Endothelial cell (in vitro differentiated cells): ENCODE measurements at regions not wholly inside any gene's neighbourhood (a gene's known extent, or its start where the extent isn't known, plus 50 kb on each side); places are given as distances from the start of the nearest gene placed in this dataset.

ENCODE experiments used
- DNase-seq: peaks from one replicate; pipeline ENCODE4 v3.0.0; 2021; ENCODE audit warnings: low spot score
- H3K27ac Mint-ChIP-seq: one replicate; pipeline ENCODE4 v1.8.0; 2021; ENCODE audit warnings: mixed read lengths, inconsistent platforms; ENCODE audit not compliant: unreplicated experiment
- H3K27me3 Mint-ChIP-seq: one replicate; pipeline ENCODE4 v1.8.0; 2021; ENCODE audit warnings: mild to moderate bottlenecking, moderate library complexity, mixed read lengths, inconsistent platforms; ENCODE audit not compliant: unreplicated experiment
- H3K36me3 Mint-ChIP-seq: one replicate; pipeline ENCODE4 v1.8.0; 2021; ENCODE audit warnings: mild to moderate bottlenecking, low read depth, mixed read lengths, inconsistent platforms; ENCODE audit not compliant: unreplicated experiment
- H3K4me1 Mint-ChIP-seq: one replicate; pipeline ENCODE4 v1.8.0; 2021; ENCODE audit warnings: mild to moderate bottlenecking, mixed read lengths, inconsistent platforms; ENCODE audit not compliant: unreplicated experiment
- H3K4me3 Mint-ChIP-seq: one replicate; pipeline ENCODE4 v1.8.0; 2021; ENCODE audit warnings: mild to moderate bottlenecking, mixed read lengths, inconsistent platforms; ENCODE audit not compliant: unreplicated experiment
- H3K9me3 Mint-ChIP-seq: one replicate; pipeline ENCODE4 v1.8.0; 2021; ENCODE audit warnings: mixed read lengths, inconsistent platforms; ENCODE audit not compliant: unreplicated experiment
- CTCF ChIP-seq: fragments of 200-600 bp; sonication (generic); IDR thresholded peaks from one replicate; pipeline ENCODE4 v1.5.0; 2021; ENCODE audit warnings: antibody characterized with exemption; ENCODE audit not compliant: unreplicated experiment

- H3K9me3 Mint-ChIP-seq, result no peaks in the 10 kb centered on the region
- H3K27me3 Mint-ChIP-seq, result peaks cover 1% of the 10 kb centered on the region
- H3K4me1 Mint-ChIP-seq, result no peaks in the 10 kb centered on the region
- H3K36me3 Mint-ChIP-seq, result no peaks in the 10 kb centered on the region
- H3K27ac Mint-ChIP-seq, result no peak overlapping the region
- TF ChIP-seq CTCF, result no peak
- no peak for DNase-seq
- H3K4me3 Mint-ChIP-seq, result no peak overlapping the region
Measured at GRCh38 chr5:162558120-162558519, 490.5 kb downstream of the GABRG2 start.

GRCh38 chr5:162567644-162568043, 500.1 kb downstream of the GABRG2 start:
- Mint-ChIP-seq H3K4me1 (no peaks in the 10 kb centered on the region), H3K36me3 (no peaks in the 10 kb centered on the region), H3K4me3 (no peak overlapping the region), H3K9me3 (no peaks in the 10 kb centered on the region), H3K27me3 (no peaks in the 10 kb centered on the region), H3K27ac (no peak overlapping the region)
- TF ChIP-seq CTCF, result no peak
- no peak for DNase-seq

GRCh38 chr5:162573758-162574157, 506.2 kb downstream of the GABRG2 start:
- no peak for DNase-seq
- no peak overlapping the region for H3K27ac Mint-ChIP-seq

GRCh38 chr5:162591724-162592123, 524.2 kb downstream of the GABRG2 start:
- no peak for DNase-seq
- Mint-ChIP-seq H3K4me1 (no peaks in the 10 kb centered on the region), H3K27ac (no peak overlapping the region), H3K4me3 (no peak overlapping the region), H3K9me3 (peaks cover 8% of the 10 kb centered on the region), H3K27me3 (no peaks in the 10 kb centered on the region), H3K36me3 (no peaks in the 10 kb centered on the region)
- TF ChIP-seq CTCF, result no peak

More at GRCh38 chr5:162573758-162574157, 506.2 kb downstream of the GABRG2 start:
- no peak for TF ChIP-seq CTCF
- H3K27me3 Mint-ChIP-seq, result no peaks in the 10 kb centered on the region
- H3K4me1 Mint-ChIP-seq, result no peaks in the 10 kb centered on the region
- no peaks in the 10 kb centered on the region for H3K36me3 Mint-ChIP-seq
- no peak overlapping the region for H3K4me3 Mint-ChIP-seq
- H3K9me3 Mint-ChIP-seq, result no peaks in the 10 kb centered on the region

- TF ChIP-seq CTCF, result peak; percentile 53
Measured at GRCh38 chr5:162593881-162594280, 526.3 kb downstream of the GABRG2 start.

More at GRCh38 chr5:162593881-162594280, 526.3 kb downstream of the GABRG2 start:
- Mint-ChIP-seq H3K4me3 (no peak overlapping the region), H3K27ac (no peak overlapping the region), H3K4me1 (no peaks in the 10 kb centered on the region), H3K27me3 (no peaks in the 10 kb centered on the region), H3K9me3 (peaks cover 8% of the 10 kb centered on the region), H3K36me3 (no peaks in the 10 kb centered on the region)
- DNase-seq, result no peak
